HEK293 (cell line): ENCODE measurements at regions not wholly inside any gene's neighbourhood (a gene's known extent, or its start where the extent isn't known, plus 50 kb on each side); places are given as distances from the start of the nearest gene placed in this dataset.

Experiments
- CTCF ChIA-PET: fragments of 350-600 bp; formaldehyde crosslinking; extraction: SDS; loops from one replicate; lab custom pipeline; 2021; ENCODE audit warnings: antibody characterized with exemption; lab: Yijun Ruan, JAX
- POLR2A ChIA-PET: fragments of 300-600 bp; formaldehyde crosslinking; extraction: SDS; loops from one replicate; lab custom pipeline; 2020; ENCODE audit warnings: antibody characterized with exemption, inconsistent platforms; lab: Yijun Ruan, JAX
- H3K27ac ChIP-seq: fragments of 200-500 bp; sonication (Bioruptor generic); 2 replicates; pipeline ENCODE4 v1.5.1; 2014; ENCODE audit warnings: low read depth, low read length, control low read depth, inconsistent platforms; ENCODE audit errors: extremely low read depth
- H3K36me3 ChIP-seq, 2 experiments: fragments of 200-500 bp in 1 of 2; sonication (Bioruptor generic) in 1 of 2; 1 replicate in 1 of 2; 2 replicates in 1 of 2; pipeline ENCODE4 v1.5.1; 2014 to 2017; ENCODE audit warnings: inconsistent platforms in 2 of 2, low read length in 2 of 2; ENCODE audit not compliant: control insufficient read depth in 2 of 2, insufficient read depth in 1 of 2
- H3K4me1 ChIP-seq: fragments of 200-500 bp; sonication (Bioruptor generic); 2 replicates; pipeline ENCODE4 v1.5.1; 2014; ENCODE audit warnings: mild to moderate bottlenecking, low read length, inconsistent platforms; ENCODE audit not compliant: control insufficient read depth, insufficient read depth
- H3K4me3 ChIP-seq: 2 replicates; pipeline ENCODE4 v1.5.1; 2011; ENCODE audit warnings: low read depth, mild to moderate bottlenecking, control low read depth, low read length, moderate library complexity
- H3K9me3 ChIP-seq: fragments of 200-500 bp; sonication (Bioruptor generic); 2 replicates; pipeline ENCODE4 v1.5.1; 2014; ENCODE audit warnings: low read depth, low read length, inconsistent platforms; ENCODE audit not compliant: control insufficient read depth, insufficient read depth
- HOXA7 ChIP-seq: sonication (generic); formaldehyde crosslinking; IDR thresholded peaks from 2 replicates; pipeline ENCODE4 v1.8.1; 2022; ENCODE audit warnings: missing genetic modification reagents, borderline replicate concordance
- MEIS1 ChIP-seq: sonication (generic); formaldehyde crosslinking; IDR thresholded peaks from 2 replicates; pipeline ENCODE4 v1.8.1; 2022; ENCODE audit warnings: missing genetic modification reagents, mild to moderate bottlenecking, borderline replicate concordance
- OSR2 ChIP-seq: fragments of 450-650 bp; formaldehyde crosslinking; IDR thresholded peaks from 2 replicates; pipeline ENCODE4 v1.5.1; 2016; ENCODE audit warnings: missing biosample characterization, missing genetic modification characterization
- SALL2 ChIP-seq: fragments of 450-650 bp; formaldehyde crosslinking; IDR thresholded peaks from 2 replicates; pipeline ENCODE4 v1.5.0; 2017; ENCODE audit warnings: missing biosample characterization, mild to moderate bottlenecking, missing genetic modification characterization, borderline replicate concordance
- SP7 ChIP-seq: fragments of 450-650 bp; formaldehyde crosslinking; IDR thresholded peaks from 2 replicates; pipeline ENCODE4 v1.5.1; 2016; ENCODE audit warnings: missing biosample characterization, missing genetic modification characterization
- TRIM28 ChIP-seq: IDR thresholded peaks from 2 replicates; pipeline ENCODE4 v1.6.1; 2011; ENCODE audit warnings: low read length, control low read depth, borderline replicate concordance
- YY1 ChIP-seq: fragments of 450-650 bp; formaldehyde crosslinking; IDR thresholded peaks from 2 replicates; pipeline ENCODE4 v1.5.1; 2018; ENCODE audit warnings: missing biosample characterization, missing genetic modification characterization
- ZBTB1 ChIP-seq: fragments of 450-650 bp; formaldehyde crosslinking; IDR thresholded peaks from 2 replicates; pipeline ENCODE4 v1.5.1; 2016; ENCODE audit warnings: missing biosample characterization, missing genetic modification characterization
- ZIC2 ChIP-seq: fragments of 450-650 bp; formaldehyde crosslinking; IDR thresholded peaks from 2 replicates; pipeline ENCODE4 v1.5.1; 2016; ENCODE audit warnings: missing biosample characterization, missing genetic modification characterization
- ZNF112 ChIP-seq: fragments of 450-650 bp; formaldehyde crosslinking; IDR thresholded peaks from 2 replicates; pipeline ENCODE4 v1.5.0; 2017; ENCODE audit warnings: missing biosample characterization, missing genetic modification characterization
- ZNF114 ChIP-seq: fragments of 450-650 bp; formaldehyde crosslinking; IDR thresholded peaks from 2 replicates; pipeline ENCODE4 v1.5.0; 2017; ENCODE audit warnings: missing biosample characterization, missing genetic modification characterization
- ZNF121 ChIP-seq: fragments of 450-650 bp; formaldehyde crosslinking; IDR thresholded peaks from 2 replicates; pipeline ENCODE4 v1.5.1; 2016; ENCODE audit warnings: missing biosample characterization, missing genetic modification characterization
- ZNF155 ChIP-seq: fragments of 450-650 bp; formaldehyde crosslinking; IDR thresholded peaks from 2 replicates; pipeline ENCODE4 v1.5.1; 2016; ENCODE audit warnings: missing biosample characterization, missing genetic modification characterization
- ZNF23 ChIP-seq: fragments of 450-650 bp; formaldehyde crosslinking; IDR thresholded peaks from 2 replicates; pipeline ENCODE4 v1.5.1; 2016; ENCODE audit warnings: missing biosample characterization, missing genetic modification characterization, borderline replicate concordance
- ZNF26 ChIP-seq: fragments of 450-650 bp; formaldehyde crosslinking; IDR thresholded peaks from 2 replicates; pipeline ENCODE4 v1.5.1; 2016; ENCODE audit warnings: missing biosample characterization, missing genetic modification characterization
- ZNF302 ChIP-seq: fragments of 450-650 bp; formaldehyde crosslinking; IDR thresholded peaks from 2 replicates; pipeline ENCODE4 v1.5.1; 2016; ENCODE audit warnings: missing biosample characterization, missing genetic modification characterization, low read depth
- ZNF37A ChIP-seq: fragments of 450-650 bp; IDR thresholded peaks from 2 replicates; pipeline ENCODE4 v1.5.1; 2018; ENCODE audit warnings: missing biosample characterization, missing genetic modification characterization
- ZNF530 ChIP-seq: fragments of 450-650 bp; formaldehyde crosslinking; IDR thresholded peaks from 2 replicates; pipeline ENCODE4 v1.5.1; 2016; ENCODE audit warnings: low read depth, missing biosample characterization, missing genetic modification characterization
- ZNF560 ChIP-seq: fragments of 450-650 bp; formaldehyde crosslinking; IDR thresholded peaks from 2 replicates; pipeline ENCODE4 v1.5.1; 2017; ENCODE audit warnings: missing biosample characterization, missing genetic modification characterization, borderline replicate concordance
- ZNF596 ChIP-seq: fragments of 450-650 bp; IDR thresholded peaks from 2 replicates; pipeline ENCODE4 v1.5.0; 2018; ENCODE audit warnings: missing biosample characterization, mild to moderate bottlenecking, missing genetic modification characterization, moderate library complexity
- ZNF624 ChIP-seq: fragments of 450-650 bp; formaldehyde crosslinking; IDR thresholded peaks from 2 replicates; pipeline ENCODE4 v1.5.1; 2017; ENCODE audit warnings: missing biosample characterization, missing genetic modification characterization
- ZNF660 ChIP-seq: fragments of 450-650 bp; IDR thresholded peaks from 2 replicates; pipeline ENCODE4 v1.5.1; 2018; ENCODE audit warnings: missing biosample characterization, mild to moderate bottlenecking, missing genetic modification characterization
- ZNF701 ChIP-seq: fragments of 450-650 bp; formaldehyde crosslinking; IDR thresholded peaks from 2 replicates; pipeline ENCODE4 v1.5.1; 2016; ENCODE audit warnings: missing biosample characterization, missing genetic modification characterization
- ZNF704 ChIP-seq: fragments of 450-650 bp; formaldehyde crosslinking; IDR thresholded peaks from 2 replicates; pipeline ENCODE4 v1.5.1; 2016; ENCODE audit warnings: missing biosample characterization, missing genetic modification characterization
- ZNF707 ChIP-seq: fragments of 450-650 bp; formaldehyde crosslinking; IDR thresholded peaks from 2 replicates; pipeline ENCODE4 v1.5.1; 2016; ENCODE audit warnings: missing biosample characterization, missing genetic modification characterization
- ZNF785 ChIP-seq: fragments of 450-650 bp; formaldehyde crosslinking; IDR thresholded peaks from 2 replicates; pipeline ENCODE4 v1.5.1; 2016; ENCODE audit warnings: missing biosample characterization, missing genetic modification characterization
- ZNF830 ChIP-seq: fragments of 450-650 bp; IDR thresholded peaks from 2 replicates; pipeline ENCODE4 v1.5.0; 2018; ENCODE audit warnings: missing biosample characterization, missing genetic modification characterization, low read depth, mild to moderate bottlenecking, moderate library complexity
- ZSCAN18 ChIP-seq: fragments of 450-650 bp; formaldehyde crosslinking; IDR thresholded peaks from 2 replicates; pipeline ENCODE4 v1.5.1; 2016; ENCODE audit warnings: missing biosample characterization, missing genetic modification characterization
- ZSCAN4 ChIP-seq: fragments of 450-650 bp; formaldehyde crosslinking; IDR thresholded peaks from 2 replicates; pipeline ENCODE4 v1.5.1; 2017; ENCODE audit warnings: missing biosample characterization, missing genetic modification characterization
- ZSCAN5A ChIP-seq: fragments of 450-650 bp; formaldehyde crosslinking; IDR thresholded peaks from 2 replicates; pipeline ENCODE4 v1.5.1; 2016; ENCODE audit warnings: missing biosample characterization, missing genetic modification characterization

GRCh38 chr2:31704561-31705212, 123.9 kb upstream of the SRD5A2 start:
- ChIA-PET POLR2A (no interaction called here), CTCF (interaction anchor here (0.6 to 0.7 kb wide), 2 partner anchors 10 to 12 kb away, joined by 3 read pairs; no protein-coding TSS in a partner anchor)
- no peaks in the 10 kb centered on the region for H3K9me3 ChIP-seq
- no peak overlapping the region for H3K27ac ChIP-seq
- H3K4me3 ChIP-seq: no peak overlapping the region
- H3K4me1 ChIP-seq: no peaks in the 10 kb centered on the region
- no peak for TF ChIP-seq ZNF26
- no peak for TF ChIP-seq ZNF302 (tag by site-specific recombination)
- no peak for TF ChIP-seq ZNF114 (tag by site-specific recombination)
- no peak for TF ChIP-seq ZNF121 (tag by site-specific recombination)
- no peak for TF ChIP-seq ZNF624 (tag by site-specific recombination)
- no peak for TF ChIP-seq HOXA7 (CRISPR knock-in tag)
- TF ChIP-seq ZBTB1: no peak
- TF ChIP-seq ZNF596: no peak
- TF ChIP-seq SP7: no peak
- TF ChIP-seq ZNF23 (tag by site-specific recombination): no peak
- no peak for TF ChIP-seq ZSCAN18 (tag by site-specific recombination)
- TF ChIP-seq ZNF660 (tag by site-specific recombination): no peak
- TF ChIP-seq ZSCAN4: no peak
- TF ChIP-seq MEIS1 (CRISPR knock-in tag): no peak
- TF ChIP-seq ZNF707: no peak
- TF ChIP-seq, all 188 proteins: peak for 0
- no peaks in the 10 kb centered on the region for H3K36me3 ChIP-seq

GRCh38 chr2:31703253-31703652, 122.5 kb upstream of the SRD5A2 start:
- Histone ChIP-seq H3K4me3 (no peak overlapping the region), H3K36me3 (no peaks in the 10 kb centered on the region), H3K4me1 (no peaks in the 10 kb centered on the region), H3K27ac (no peak overlapping the region), H3K9me3 (no peaks in the 10 kb centered on the region)
- POLR2A ChIA-PET: no interaction called here
- CTCF ChIA-PET: no interaction called here
- TF ChIP-seq ZNF704 (no peak), ZNF37A (no peak), ZNF560 (tag by site-specific recombination) (no peak), ZNF830 (tag by site-specific recombination) (no peak), TRIM28 (no peak), SALL2 (tag by site-specific recombination) (no peak), ZNF112 (no peak), ZIC2 (tag by site-specific recombination) (no peak), ZNF155 (tag by site-specific recombination) (no peak), ZNF701 (no peak), ZNF785 (no peak), ZNF530 (tag by site-specific recombination) (no peak), ZSCAN5A (tag by site-specific recombination) (no peak), OSR2 (no peak), YY1 (tag by site-specific recombination) (no peak)
